Left ventricle myocardium inferior (tissue), 1 donor: ENCODE measurements at regions not wholly inside any gene's neighbourhood (a gene's known extent, or its start where the extent isn't known, plus 50 kb on each side); places are given as distances from the start of the nearest gene placed in this dataset.

Experiments
- DNase-seq: peaks from one replicate; pipeline ENCODE4 v3.0.0-alpha.2; 2020
- H3K27ac ChIP-seq: fragments of 200-600 bp; replicated peaks from 2 replicates; pipeline ENCODE4 v1.8.0; 2021
- H3K27me3 ChIP-seq: fragments of 200-600 bp; 2 replicates; pipeline ENCODE4 v1.8.0; 2021; ENCODE audit warnings: low read depth
- H3K36me3 ChIP-seq: fragments of 200-600 bp; 2 replicates; pipeline ENCODE4 v1.8.0; 2021
- H3K4me1 ChIP-seq: fragments of 200-600 bp; 2 replicates; pipeline ENCODE4 v1.8.0; 2021
- H3K4me3 ChIP-seq: fragments of 200-600 bp; 2 replicates; pipeline ENCODE4 v1.8.0; 2021; ENCODE audit warnings: mild to moderate bottlenecking, moderate library complexity
- H3K9me3 ChIP-seq: fragments of 200-600 bp; replicated peaks from 2 replicates; pipeline ENCODE4 v1.8.0; 2021
- CTCF ChIP-seq: fragments of 200-600 bp; IDR thresholded peaks from 2 replicates; pipeline ENCODE4 v1.8.0; 2021; ENCODE audit warnings: antibody characterized with exemption, mild to moderate bottlenecking, borderline replicate concordance
- intact Hi-C: fragments of 100-400 bp; cut with micrococcal nuclease; formaldehyde crosslinking; loops from one replicate; pipeline ENCODE4 v1.11.0; 2022
- donor health status: DM: no; HTN: yes; CAD: no; lungs with severe emphysema.

GRCh38 chr1:95752515-95753381 lies 518.7 kb downstream of the RWDD3 start:
- intact Hi-C loops, result no loop called here
- Histone ChIP-seq H3K9me3 (peaks cover 52% of the 10 kb centered on the region), H3K4me1 (no peaks in the 10 kb centered on the region), H3K27ac (no peak overlapping the region), H3K4me3 (no peak overlapping the region), H3K27me3 (no peaks in the 10 kb centered on the region), H3K36me3 (no peaks in the 10 kb centered on the region)
- DNase-seq, result no peak
- TF ChIP-seq CTCF, result no peak

- Histone ChIP-seq H3K27ac (no peak overlapping the region), H3K4me1 (no peaks in the 10 kb centered on the region), H3K36me3 (no peaks in the 10 kb centered on the region), H3K27me3 (no peaks in the 10 kb centered on the region), H3K9me3 (peaks cover 55% of the 10 kb centered on the region), H3K4me3 (no peak overlapping the region)
- intact Hi-C loops, result no loop called here
- DNase-seq, result no peak
- TF ChIP-seq CTCF, result no peak
Measured at GRCh38 chr1:95753382-95754016, 519.5 kb downstream of the RWDD3 start.

- no peak for DNase-seq
- no peak overlapping the region for H3K27ac ChIP-seq
- no peaks in the 10 kb centered on the region for H3K4me1 ChIP-seq
- no peak for TF ChIP-seq CTCF
- H3K27me3 ChIP-seq, result no peaks in the 10 kb centered on the region
- peaks cover 63% of the 10 kb centered on the region for H3K9me3 ChIP-seq
- no peaks in the 10 kb centered on the region for H3K36me3 ChIP-seq
- intact Hi-C loops, result no loop called here
- no peak overlapping the region for H3K4me3 ChIP-seq
Measured at GRCh38 chr1:95754412-95754811, 520.4 kb downstream of the RWDD3 start.

GRCh38 chr1:95766036-95766435 lies 532.0 kb downstream of the RWDD3 start:
- Histone ChIP-seq H3K4me1 (no peaks in the 10 kb centered on the region), H3K27me3 (no peaks in the 10 kb centered on the region), H3K4me3 (no peak overlapping the region), H3K36me3 (no peaks in the 10 kb centered on the region), H3K9me3 (peaks cover 11% of the 10 kb centered on the region), H3K27ac (no peak overlapping the region)
- no peak for TF ChIP-seq CTCF
- intact Hi-C loops, result no loop called here
- DNase-seq, result no peak

- intact Hi-C loops, result no loop called here
- Histone ChIP-seq H3K4me3 (no peak overlapping the region), H3K4me1 (no peaks in the 10 kb centered on the region), H3K27ac (no peak overlapping the region), H3K9me3 (no peaks in the 10 kb centered on the region), H3K27me3 (no peaks in the 10 kb centered on the region), H3K36me3 (no peaks in the 10 kb centered on the region)
- no peak for DNase-seq
- no peak for TF ChIP-seq CTCF
Measured at GRCh38 chr1:95770581-95770980, 536.6 kb downstream of the RWDD3 start.
